OCI-LY7 (cell line): ENCODE measurements at regions not wholly inside any gene's neighbourhood (a gene's known extent, or its start where the extent isn't known, plus 50 kb on each side); places are given as distances from the start of the nearest gene placed in this dataset.

Experiments used
- EZH2phosphoT487 ChIP-seq: fragments of 200-600 bp; sonication (generic); IDR thresholded peaks from 2 replicates; pipeline ENCODE4 v1.6.1; 2018; ENCODE audit warnings: low read depth, borderline replicate concordance, mild to moderate bottlenecking, mixed run types, antibody characterized with exemption, low read length, moderate library complexity, mixed read lengths
- TF ChIP-seq, protein P1 (sequence below): fragments of 200-600 bp; sonication (generic); conservative IDR thresholded peaks from 2 replicates; pipeline ENCODE4 v1.5.1; 2014; ENCODE audit warnings: mild to moderate bottlenecking, antibody characterized with exemption, low read length, moderate library complexity, mixed read lengths

DNA sequence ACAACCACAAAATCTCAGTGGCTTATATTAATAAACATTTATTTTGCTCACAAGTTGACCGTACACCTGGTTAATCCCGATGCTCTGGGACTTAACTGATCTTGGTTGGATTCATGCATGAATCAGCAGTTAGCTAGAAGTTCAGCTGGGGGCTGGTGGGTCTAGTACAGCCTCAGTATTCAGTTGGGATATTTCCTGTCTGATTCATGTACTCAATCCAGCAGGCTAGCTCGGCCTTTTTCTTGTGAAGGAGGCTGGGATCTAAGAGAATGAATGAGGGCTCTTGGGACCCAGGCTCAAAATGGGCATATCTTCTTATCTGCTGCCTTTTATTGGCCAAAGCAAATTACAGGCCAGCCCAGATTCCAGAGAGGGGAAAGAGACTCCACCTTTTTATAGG lies 178.8 kb downstream of the KCTD12 start:
- TF ChIP-seq, protein P1, sequence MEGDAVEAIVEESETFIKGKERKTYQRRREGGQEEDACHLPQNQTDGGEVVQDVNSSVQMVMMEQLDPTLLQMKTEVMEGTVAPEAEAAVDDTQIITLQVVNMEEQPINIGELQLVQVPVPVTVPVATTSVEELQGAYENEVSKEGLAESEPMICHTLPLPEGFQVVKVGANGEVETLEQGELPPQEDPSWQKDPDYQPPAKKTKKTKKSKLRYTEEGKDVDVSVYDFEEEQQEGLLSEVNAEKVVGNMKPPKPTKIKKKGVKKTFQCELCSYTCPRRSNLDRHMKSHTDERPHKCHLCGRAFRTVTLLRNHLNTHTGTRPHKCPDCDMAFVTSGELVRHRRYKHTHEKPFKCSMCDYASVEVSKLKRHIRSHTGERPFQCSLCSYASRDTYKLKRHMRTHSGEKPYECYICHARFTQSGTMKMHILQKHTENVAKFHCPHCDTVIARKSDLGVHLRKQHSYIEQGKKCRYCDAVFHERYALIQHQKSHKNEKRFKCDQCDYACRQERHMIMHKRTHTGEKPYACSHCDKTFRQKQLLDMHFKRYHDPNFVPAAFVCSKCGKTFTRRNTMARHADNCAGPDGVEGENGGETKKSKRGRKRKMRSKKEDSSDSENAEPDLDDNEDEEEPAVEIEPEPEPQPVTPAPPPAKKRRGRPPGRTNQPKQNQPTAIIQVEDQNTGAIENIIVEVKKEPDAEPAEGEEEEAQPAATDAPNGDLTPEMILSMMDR, result no peak
- TF ChIP-seq EZH2phosphoT487, result no peak
